ENCODE measurements at regions not wholly inside any gene's neighbourhood (a gene's known extent, or its start where the extent isn't known, plus 50 kb on each side); places are given as distances from the start of the nearest gene placed in this dataset.

- TF ChIP-seq CTCF (IDR thresholded peaks at IDR 0.05) (no peak), POLR2A (IDR thresholded peaks at IDR 0.05) (no peak)
Measured at GRCh38 chr2:45323344-45323743, 287.7 kb downstream of the SRBD1 start.

All from testis (tissue), 2 donors.